ENCODE measurements at regions not wholly inside any gene's neighbourhood (a gene's known extent, or its start where the extent isn't known, plus 50 kb on each side); places are given as distances from the start of the nearest gene placed in this dataset.

DNA sequence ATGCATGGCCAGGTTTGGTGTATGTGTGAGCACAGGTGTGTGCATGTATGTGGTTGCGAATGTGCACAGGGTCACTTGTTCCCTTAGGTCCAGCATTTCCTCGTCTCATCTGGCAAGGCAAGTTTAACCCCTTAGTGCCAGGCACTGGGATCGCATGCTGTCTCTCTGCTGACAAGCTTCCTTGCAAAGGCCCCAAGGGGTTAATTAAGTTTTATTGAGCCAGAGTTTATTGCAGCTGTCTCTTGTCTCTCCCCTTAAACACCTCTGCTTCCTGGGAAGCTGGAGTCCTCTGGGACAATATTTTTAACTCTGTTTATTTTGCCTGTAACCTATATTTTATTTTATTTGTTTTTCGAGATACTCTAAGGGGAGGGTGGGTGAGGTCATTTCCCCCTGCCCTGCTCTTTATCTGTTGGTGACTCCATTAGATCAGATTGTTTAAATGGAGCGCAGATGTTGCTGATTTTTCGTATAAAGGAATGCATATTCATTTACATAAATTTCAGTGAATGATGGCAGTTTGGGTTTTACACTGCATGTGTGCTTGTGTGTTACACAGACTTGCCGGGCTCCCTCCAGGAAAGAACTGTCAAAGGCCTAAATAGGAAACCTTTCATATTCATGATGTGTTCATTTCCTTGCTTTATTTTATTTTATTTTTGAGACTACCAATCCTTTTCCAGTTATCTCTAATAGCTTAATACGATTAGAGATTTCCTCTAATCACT lies 99.7 kb downstream of the CBLN1 start:
- H3K4me3 ChIP-seq (ENCODE audit: low read length in 2 of 2): no peak overlapping the region
- no peak overlapping the region for H3K27ac ChIP-seq (ENCODE audit: low read length)
- no peak overlapping the region for H3K9ac ChIP-seq (ENCODE audit: low read length in 2 of 2)
- H3K9me3 ChIP-seq (ENCODE audit: control insufficient read depth in 2 of 2, low read length in 2 of 2): no peaks in the 10 kb centered on the region
- no peaks in the 10 kb centered on the region for H3K4me1 ChIP-seq (ENCODE audit: control insufficient read depth, insufficient read depth, low read length)
- peaks cover 0 to 2% of the 10 kb centered on the region in 2 donors for H3K27me3 ChIP-seq (ENCODE audit: control insufficient read depth in 1 of 2, insufficient read depth in 2 of 2, low read length in 2 of 2)
- no peaks in the 10 kb centered on the region for H3K36me3 ChIP-seq (ENCODE audit: control insufficient read depth in 2 of 2, insufficient read depth in 2 of 2, low read length in 2 of 2)

GRCh38 chr16:49179714-49180330 lies 101.8 kb downstream of the CBLN1 start:
- Histone ChIP-seq H3K4me1 (ENCODE audit: control insufficient read depth, insufficient read depth, low read length) (no peaks in the 10 kb centered on the region), H3K27me3 (ENCODE audit: control insufficient read depth in 1 of 2, insufficient read depth in 2 of 2, low read length in 2 of 2) (peaks cover 0 to 2% of the 10 kb centered on the region in 2 donors), H3K9me3 (ENCODE audit: control insufficient read depth in 2 of 2, low read length in 2 of 2) (no peaks in the 10 kb centered on the region), H3K36me3 (ENCODE audit: control insufficient read depth in 2 of 2, insufficient read depth in 2 of 2, low read length in 2 of 2) (no peaks in the 10 kb centered on the region), H3K27ac (ENCODE audit: low read length) (no peak overlapping the region), H3K4me3 (ENCODE audit: low read length in 2 of 2) (no peak overlapping the region), H3K9ac (ENCODE audit: low read length in 2 of 2) (no peak overlapping the region)

GRCh38 chr16:49168126-49168525 lies 113.5 kb downstream of the CBLN1 start:
- H3K9ac ChIP-seq (ENCODE audit: low read length in 2 of 2): no peak overlapping the region
- no peak overlapping the region for H3K27ac ChIP-seq (ENCODE audit: low read length)
- no peak overlapping the region for H3K4me3 ChIP-seq (ENCODE audit: low read length in 2 of 2)
- H3K36me3 ChIP-seq (ENCODE audit: control insufficient read depth in 2 of 2, insufficient read depth in 2 of 2, low read length in 2 of 2): no peaks in the 10 kb centered on the region
- H3K9me3 ChIP-seq (ENCODE audit: control insufficient read depth in 2 of 2, low read length in 2 of 2): no peaks in the 10 kb centered on the region
- no peaks in the 10 kb centered on the region for H3K27me3 ChIP-seq (ENCODE audit: control insufficient read depth in 1 of 2, insufficient read depth in 2 of 2, low read length in 2 of 2)
- no peaks in the 10 kb centered on the region for H3K4me1 ChIP-seq (ENCODE audit: control insufficient read depth, insufficient read depth, low read length)

GRCh38 chr16:49165025-49165424 lies 116.6 kb downstream of the CBLN1 start:
- H3K4me1 ChIP-seq (ENCODE audit: control insufficient read depth, insufficient read depth, low read length): no peaks in the 10 kb centered on the region
- H3K27me3 ChIP-seq (ENCODE audit: control insufficient read depth in 1 of 2, insufficient read depth in 2 of 2, low read length in 2 of 2): no peaks in the 10 kb centered on the region
- H3K4me3 ChIP-seq (ENCODE audit: low read length in 2 of 2): no peak overlapping the region
- no peak overlapping the region for H3K9ac ChIP-seq (ENCODE audit: low read length in 2 of 2)
- H3K36me3 ChIP-seq (ENCODE audit: control insufficient read depth in 2 of 2, insufficient read depth in 2 of 2, low read length in 2 of 2): no peaks in the 10 kb centered on the region
- H3K9me3 ChIP-seq (ENCODE audit: control insufficient read depth in 2 of 2, low read length in 2 of 2): no peaks in the 10 kb centered on the region
- no peak overlapping the region for H3K27ac ChIP-seq (ENCODE audit: low read length)

DNA sequence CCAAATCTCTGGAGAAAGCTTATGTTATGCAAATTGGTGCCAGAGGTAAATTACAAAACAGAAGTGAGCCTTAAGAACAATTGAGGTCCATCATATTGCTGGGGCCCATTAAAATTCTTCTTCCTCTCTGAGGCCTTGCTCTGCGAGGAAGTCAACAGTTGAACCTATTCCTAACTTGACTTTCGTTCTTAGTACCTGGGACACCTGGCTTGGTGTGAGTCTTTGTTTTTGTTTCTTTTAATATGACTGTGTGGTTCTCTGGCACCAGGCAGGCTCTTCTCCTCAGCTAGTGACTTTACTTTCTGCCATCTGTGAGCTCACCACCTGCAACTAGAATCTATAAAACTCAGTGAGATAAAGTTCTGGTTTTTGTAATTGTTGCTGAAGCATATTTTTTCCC lies 120.4 kb downstream of the CBLN1 start:
- Histone ChIP-seq H3K27me3 (ENCODE audit: control insufficient read depth in 1 of 2, insufficient read depth in 2 of 2, low read length in 2 of 2) (no peaks in the 10 kb centered on the region), H3K4me1 (ENCODE audit: control insufficient read depth, insufficient read depth, low read length) (no peaks in the 10 kb centered on the region), H3K9ac (ENCODE audit: low read length in 2 of 2) (no peak overlapping the region), H3K9me3 (ENCODE audit: control insufficient read depth in 2 of 2, low read length in 2 of 2) (no peaks in the 10 kb centered on the region), H3K4me3 (ENCODE audit: low read length in 2 of 2) (no peak overlapping the region), H3K36me3 (ENCODE audit: control insufficient read depth in 2 of 2, insufficient read depth in 2 of 2, low read length in 2 of 2) (no peaks in the 10 kb centered on the region), H3K27ac (ENCODE audit: low read length) (no peak overlapping the region)

- Histone ChIP-seq H3K9me3 (ENCODE audit: control insufficient read depth in 2 of 2, low read length in 2 of 2) (no peaks in the 10 kb centered on the region), H3K36me3 (ENCODE audit: control insufficient read depth in 2 of 2, insufficient read depth in 2 of 2, low read length in 2 of 2) (no peaks in the 10 kb centered on the region), H3K9ac (ENCODE audit: low read length in 2 of 2) (no peak overlapping the region), H3K27me3 (ENCODE audit: control insufficient read depth in 1 of 2, insufficient read depth in 2 of 2, low read length in 2 of 2) (no peaks in the 10 kb centered on the region), H3K4me1 (ENCODE audit: control insufficient read depth, insufficient read depth, low read length) (no peaks in the 10 kb centered on the region), H3K27ac (ENCODE audit: low read length) (no peak overlapping the region), H3K4me3 (ENCODE audit: low read length in 2 of 2) (no peak overlapping the region)
Observed at GRCh38 chr16:49158029-49158642, 123.5 kb downstream of the CBLN1 start.

GRCh38 chr16:49150341-49150740 lies 131.3 kb downstream of the CBLN1 start:
- H3K4me1 ChIP-seq (ENCODE audit: control insufficient read depth, insufficient read depth, low read length): no peaks in the 10 kb centered on the region
- H3K9ac ChIP-seq (ENCODE audit: low read length in 2 of 2): no peak overlapping the region
- H3K27me3 ChIP-seq (ENCODE audit: control insufficient read depth in 1 of 2, insufficient read depth in 2 of 2, low read length in 2 of 2): peaks cover 0 to 2% of the 10 kb centered on the region in 2 donors
- H3K9me3 ChIP-seq (ENCODE audit: control insufficient read depth in 2 of 2, low read length in 2 of 2): peaks cover 0 to 4% of the 10 kb centered on the region in 2 donors
- H3K27ac ChIP-seq (ENCODE audit: low read length): no peak overlapping the region
- no peak overlapping the region for H3K4me3 ChIP-seq (ENCODE audit: low read length in 2 of 2)
- H3K36me3 ChIP-seq (ENCODE audit: control insufficient read depth in 2 of 2, insufficient read depth in 2 of 2, low read length in 2 of 2): no peaks in the 10 kb centered on the region

DNA sequence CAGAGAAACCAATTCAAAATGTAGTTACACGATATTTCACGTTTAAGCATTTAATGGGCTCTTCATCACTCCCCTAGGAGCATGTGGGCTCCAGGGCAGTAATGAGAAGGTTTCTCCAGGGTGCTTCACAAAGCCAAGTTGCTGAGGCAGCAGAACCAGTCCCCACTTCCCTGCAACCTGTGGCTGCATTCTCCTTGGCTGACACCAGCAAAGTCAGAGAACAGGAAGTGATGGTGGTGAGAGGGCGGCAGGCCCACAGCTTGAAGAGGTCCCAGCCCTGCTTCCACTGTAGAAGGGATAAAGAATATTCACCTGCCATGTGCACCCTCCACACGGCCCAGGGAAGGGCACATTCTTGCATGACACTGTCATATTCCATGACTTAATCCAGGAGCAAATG lies 133.2 kb downstream of the CBLN1 start:
- Histone ChIP-seq H3K27me3 (ENCODE audit: control insufficient read depth in 1 of 2, insufficient read depth in 2 of 2, low read length in 2 of 2) (peaks cover 0 to 2% of the 10 kb centered on the region in 2 donors), H3K9me3 (ENCODE audit: control insufficient read depth in 2 of 2, low read length in 2 of 2) (peaks cover 0 to 4% of the 10 kb centered on the region in 2 donors), H3K4me1 (ENCODE audit: control insufficient read depth, insufficient read depth, low read length) (no peaks in the 10 kb centered on the region)

GRCh38 chr16:49140618-49141017 lies 141.0 kb downstream of the CBLN1 start:
- Histone ChIP-seq H3K9ac (ENCODE audit: low read length in 2 of 2) (no peak overlapping the region), H3K4me3 (ENCODE audit: low read length in 2 of 2) (no peak overlapping the region), H3K27ac (ENCODE audit: low read length) (no peak overlapping the region), H3K36me3 (ENCODE audit: control insufficient read depth in 2 of 2, insufficient read depth in 2 of 2, low read length in 2 of 2) (no peaks in the 10 kb centered on the region), H3K4me1 (ENCODE audit: control insufficient read depth, insufficient read depth, low read length) (no peaks in the 10 kb centered on the region), H3K27me3 (ENCODE audit: control insufficient read depth in 1 of 2, insufficient read depth in 2 of 2, low read length in 2 of 2) (no peaks in the 10 kb centered on the region), H3K9me3 (ENCODE audit: control insufficient read depth in 2 of 2, low read length in 2 of 2) (peaks cover 5 to 10% of the 10 kb centered on the region in 2 donors)

More for the DNA sequence above, 133.2 kb downstream of the CBLN1 start:
- Histone ChIP-seq H3K4me3 (ENCODE audit: low read length in 2 of 2) (no peak overlapping the region), H3K36me3 (ENCODE audit: control insufficient read depth in 2 of 2, insufficient read depth in 2 of 2, low read length in 2 of 2) (no peaks in the 10 kb centered on the region), H3K9ac (ENCODE audit: low read length in 2 of 2) (no peak overlapping the region), H3K27ac (ENCODE audit: low read length) (no peak overlapping the region)

- Histone ChIP-seq H3K4me3 (ENCODE audit: low read length in 2 of 2) (no peak overlapping the region), H3K27ac (ENCODE audit: low read length) (no peak overlapping the region), H3K9ac (ENCODE audit: low read length in 2 of 2) (no peak overlapping the region), H3K9me3 (ENCODE audit: control insufficient read depth in 2 of 2, low read length in 2 of 2) (no peaks in the 10 kb centered on the region), H3K36me3 (ENCODE audit: control insufficient read depth in 2 of 2, insufficient read depth in 2 of 2, low read length in 2 of 2) (no peaks in the 10 kb centered on the region), H3K4me1 (ENCODE audit: control insufficient read depth, insufficient read depth, low read length) (no peaks in the 10 kb centered on the region), H3K27me3 (ENCODE audit: control insufficient read depth in 1 of 2, insufficient read depth in 2 of 2, low read length in 2 of 2) (peaks cover 0 to 2% of the 10 kb centered on the region in 2 donors)
Observed at GRCh38 chr16:49130397-49130796, 151.2 kb downstream of the CBLN1 start.

- H3K36me3 ChIP-seq (ENCODE audit: control insufficient read depth in 2 of 2, insufficient read depth in 2 of 2, low read length in 2 of 2): no peaks in the 10 kb centered on the region
- no peak overlapping the region for H3K9ac ChIP-seq (ENCODE audit: low read length in 2 of 2)
- no peaks in the 10 kb centered on the region for H3K9me3 ChIP-seq (ENCODE audit: control insufficient read depth in 2 of 2, low read length in 2 of 2)
- no peaks in the 10 kb centered on the region for H3K4me1 ChIP-seq (ENCODE audit: control insufficient read depth, insufficient read depth, low read length)
- peaks cover 0 to 2% of the 10 kb centered on the region in 2 donors for H3K27me3 ChIP-seq (ENCODE audit: control insufficient read depth in 1 of 2, insufficient read depth in 2 of 2, low read length in 2 of 2)
- no peak overlapping the region for H3K4me3 ChIP-seq (ENCODE audit: low read length in 2 of 2)
- H3K27ac ChIP-seq (ENCODE audit: low read length): no peak overlapping the region
Observed at GRCh38 chr16:49129935-49130334, 151.7 kb downstream of the CBLN1 start.

Measured in stomach smooth muscle (tissue), 2 donors.